ENCODE measurements at regions not wholly inside any gene's neighbourhood (a gene's known extent, or its start where the extent isn't known, plus 50 kb on each side); places are given as distances from the start of the nearest gene placed in this dataset.

- DNase-seq = no peak
Measured at GRCh38 chr3:66692766-66693150, 191.9 kb upstream of the LRIG1 start.

DNA sequence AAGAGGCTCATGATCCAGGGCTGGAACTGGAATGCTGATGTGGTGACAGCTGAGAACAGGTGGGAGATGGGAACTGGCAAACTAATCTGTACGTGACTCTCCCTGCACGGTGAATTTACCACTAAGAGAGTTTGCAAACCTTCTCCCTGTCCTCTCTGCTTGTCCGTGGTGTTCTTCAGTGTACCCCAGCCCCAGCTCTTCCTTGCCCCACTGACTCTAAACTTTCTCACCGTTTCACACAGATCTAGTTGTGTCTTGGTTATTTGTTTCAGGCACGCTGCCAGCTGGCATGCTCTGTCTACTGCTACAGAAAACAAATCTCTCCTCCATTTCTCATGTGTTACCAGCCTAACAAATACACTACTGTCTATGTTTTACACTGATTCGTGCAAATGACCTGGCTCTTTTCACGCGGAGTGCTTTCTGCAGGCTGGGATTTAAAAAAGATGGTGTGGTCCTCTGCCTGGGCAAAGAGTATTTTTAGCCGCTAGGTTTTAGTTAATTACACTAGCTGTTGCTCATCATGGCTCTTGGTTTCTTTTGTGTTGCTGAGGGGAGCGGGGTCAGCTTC, 192.7 kb upstream of the LRIG1 start:
- no peak for DNase-seq

DNA sequence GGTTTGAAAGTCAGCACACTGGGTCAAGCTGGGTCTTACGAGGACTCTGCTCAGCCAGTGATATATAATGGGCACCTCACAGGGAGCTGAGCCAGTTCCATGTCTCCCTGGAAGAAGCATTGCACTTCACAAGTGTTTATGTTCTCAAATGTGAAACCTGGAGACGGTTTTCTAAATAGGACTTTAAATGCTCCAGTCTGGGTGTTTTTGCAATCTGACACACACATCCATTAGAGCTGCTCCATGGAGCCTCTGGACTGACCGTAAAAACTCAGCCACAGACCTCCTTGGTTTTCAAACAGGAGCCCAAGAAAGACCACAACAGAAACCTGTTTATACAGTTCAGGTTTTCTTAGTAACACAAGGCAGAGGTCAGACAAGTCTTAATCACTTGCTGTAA, 201.3 kb upstream of the LRIG1 start:
- no peak for DNase-seq

DNA sequence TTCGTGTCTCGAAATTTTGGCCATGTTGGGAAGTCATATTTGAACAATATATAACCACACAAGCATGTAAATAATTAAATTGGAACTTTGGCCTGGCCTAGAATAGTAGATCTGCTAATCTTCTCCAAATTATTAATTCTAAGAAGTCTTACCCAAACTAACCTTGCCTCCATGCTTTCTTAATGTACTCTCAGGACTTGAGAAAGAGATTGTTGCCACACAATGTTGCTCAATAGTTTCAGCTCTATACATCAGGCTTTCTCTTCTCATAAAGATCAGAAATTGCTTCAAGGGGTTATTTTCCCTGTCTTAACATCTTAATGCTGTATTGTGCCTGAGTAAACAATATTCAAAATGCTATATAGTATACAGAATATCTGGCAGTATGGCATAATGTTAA, 202.7 kb upstream of the LRIG1 start:
- DNase-seq = no peak

DNA sequence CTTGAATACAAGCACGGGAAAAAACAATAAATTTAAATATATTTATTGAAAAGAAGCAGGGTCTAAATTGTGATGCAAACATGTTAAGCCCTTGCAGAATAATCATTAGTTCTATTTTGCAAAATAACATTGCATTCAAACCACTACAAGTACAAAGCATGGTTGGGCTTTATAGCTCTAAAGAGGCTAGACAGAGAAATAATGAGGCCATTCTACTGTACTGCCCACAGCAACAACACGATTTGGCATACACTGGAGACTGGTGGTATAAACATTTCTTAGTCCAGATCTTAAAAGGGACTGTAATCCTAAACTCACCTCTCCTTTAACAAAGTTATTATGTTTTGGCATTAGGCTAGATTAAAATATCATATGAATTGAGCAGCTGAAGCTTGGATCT, 204.3 kb upstream of the LRIG1 start:
- no peak for DNase-seq

DNA sequence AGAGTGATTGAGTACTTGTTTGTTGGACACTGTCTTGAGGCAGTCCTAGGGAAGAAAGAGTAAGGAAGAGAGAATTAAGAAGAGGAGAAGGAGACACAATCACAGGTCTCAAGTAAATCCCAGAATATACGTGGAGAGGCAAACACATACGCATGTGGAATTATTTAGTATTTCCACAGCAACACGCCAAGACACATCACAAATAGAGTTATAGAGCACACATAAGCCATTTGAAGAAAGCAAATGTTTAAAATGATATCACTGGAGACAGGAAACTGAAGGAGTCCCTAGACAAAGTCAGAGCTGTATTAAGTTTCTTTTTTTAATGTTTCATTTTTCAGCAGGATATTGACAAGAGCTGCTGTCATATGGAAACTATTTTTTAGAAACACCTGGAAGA, 206.1 kb upstream of the LRIG1 start:
- no peak for DNase-seq

- no peak for DNase-seq
Measured at GRCh38 chr3:66709532-66709931, 208.7 kb upstream of the LRIG1 start.

DNA sequence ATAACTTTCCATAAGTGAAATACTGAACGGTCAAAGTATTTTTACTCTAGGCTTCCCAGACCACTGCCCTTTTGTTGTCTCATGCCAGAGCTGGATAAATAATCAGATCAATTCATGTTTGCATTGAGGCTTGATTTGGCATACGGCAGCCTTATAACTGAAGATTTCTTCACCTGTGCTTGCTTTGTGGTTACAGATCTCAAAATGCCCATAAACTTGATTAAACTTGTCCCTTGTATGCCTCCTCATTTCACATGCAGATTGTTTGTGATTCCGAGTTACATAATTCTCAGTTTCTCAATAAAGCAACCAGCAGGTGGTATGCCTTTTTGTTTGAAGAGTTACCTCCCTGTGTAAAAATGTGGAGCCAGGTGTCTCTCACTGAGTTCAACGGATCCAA, 211.4 kb upstream of the LRIG1 start:
- no peak for DNase-seq

DNA sequence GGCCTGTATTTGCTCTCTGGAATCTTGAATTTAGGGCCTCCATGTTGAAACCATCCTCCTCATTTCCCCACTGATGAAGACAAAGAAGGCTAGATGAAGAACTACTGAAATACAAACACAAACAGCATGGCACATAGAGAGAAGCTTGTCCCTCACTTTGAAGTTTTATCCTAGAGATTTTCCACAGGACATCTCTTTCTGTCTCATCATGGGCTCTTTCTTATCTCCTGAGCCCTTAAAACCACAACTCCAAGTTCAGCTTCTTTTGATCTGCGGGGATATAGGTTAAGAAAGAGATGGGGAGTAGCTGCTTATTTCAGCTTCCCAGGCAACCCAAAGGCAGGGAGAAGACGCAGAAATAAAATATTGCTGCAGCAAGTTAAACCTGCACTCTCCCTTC, 213.1 kb upstream of the LRIG1 start:
- DNase-seq = no peak

DNA sequence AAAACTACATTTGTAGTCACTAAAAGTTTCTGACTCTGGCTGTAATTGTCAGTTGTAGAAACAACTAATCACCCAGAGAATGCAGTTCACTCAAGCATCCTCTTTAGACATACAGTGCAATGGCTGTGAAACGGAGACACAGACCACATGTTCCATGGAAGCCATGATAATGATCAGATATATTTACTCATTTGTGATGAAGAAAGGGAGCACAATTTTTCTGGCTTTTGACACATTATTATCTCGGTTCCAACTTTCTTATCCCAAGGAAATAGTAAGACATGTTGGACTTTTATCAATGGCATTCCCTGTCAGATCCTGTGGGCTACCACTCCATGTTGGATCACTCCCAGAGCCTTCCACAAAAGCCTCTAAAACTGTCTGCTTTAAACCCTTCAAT, 215.0 kb upstream of the LRIG1 start:
- DNase-seq = no peak

DNA sequence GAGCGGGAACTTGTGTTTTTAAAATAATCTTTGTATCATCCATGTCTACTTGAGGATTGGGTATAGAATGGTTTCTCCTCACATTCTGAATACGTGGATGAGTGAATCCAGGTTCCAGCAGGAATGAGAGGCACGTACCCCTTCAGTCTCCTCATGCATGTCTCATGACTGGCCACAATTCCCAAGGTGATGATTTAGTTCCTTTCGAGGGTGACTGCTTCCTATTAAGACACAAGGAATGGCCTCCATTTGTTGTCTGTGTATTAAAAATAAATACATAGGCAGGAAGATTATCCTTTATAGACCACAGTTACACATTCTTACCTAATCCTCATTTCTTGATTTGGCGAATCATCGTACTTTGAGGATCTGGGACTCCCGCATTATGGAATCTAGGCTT, 217.0 kb upstream of the LRIG1 start:
- DNase-seq = no peak

GRCh38 chr3:66719796-66720356, 219.1 kb upstream of the LRIG1 start:
- DNase-seq = no peak

GRCh38 chr3:66720508-66720907, 219.7 kb upstream of the LRIG1 start:
- DNase-seq = no peak

- DNase-seq = no peak
Measured at GRCh38 chr3:66722675-66723074, 221.9 kb upstream of the LRIG1 start.

GRCh38 chr3:66723231-66723630, 222.4 kb upstream of the LRIG1 start:
- no peak for DNase-seq

DNA sequence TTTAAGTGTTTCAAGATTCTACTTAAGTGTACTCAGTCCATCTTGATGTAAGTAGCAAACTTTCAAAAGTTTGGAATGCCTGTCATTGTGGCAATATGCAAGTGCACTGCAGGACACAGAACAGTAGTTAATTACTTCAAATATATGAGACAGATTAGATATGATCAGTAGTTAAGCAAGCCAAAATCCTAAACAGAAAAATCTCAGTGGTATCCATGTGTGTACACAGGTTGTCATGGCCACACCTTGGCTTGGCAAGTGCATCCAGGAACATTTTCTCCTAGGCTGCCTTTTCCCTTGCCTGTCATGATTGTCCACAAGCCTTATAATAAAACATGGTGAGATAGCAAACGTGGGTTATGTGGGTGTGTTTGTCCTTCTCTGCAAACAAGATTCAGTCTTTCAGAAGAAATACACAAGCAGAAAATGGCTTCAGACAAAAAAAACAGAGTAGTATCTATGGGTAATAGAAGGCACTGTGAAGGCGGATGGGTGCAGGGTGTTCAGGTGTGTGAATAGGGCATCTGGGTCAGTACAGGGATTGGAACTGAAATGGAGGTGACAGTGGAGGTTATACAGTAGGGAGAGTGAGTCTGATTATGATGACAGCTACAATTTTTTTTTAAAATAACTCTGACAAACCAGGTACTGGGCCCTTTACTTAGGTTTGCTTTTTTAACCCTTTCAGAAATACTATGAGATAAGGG, 229.0 kb upstream of the LRIG1 start:
- no peak for DNase-seq

- DNase-seq = no peak
Measured at GRCh38 chr3:66738625-66739365, 238.0 kb upstream of the LRIG1 start.

DNA sequence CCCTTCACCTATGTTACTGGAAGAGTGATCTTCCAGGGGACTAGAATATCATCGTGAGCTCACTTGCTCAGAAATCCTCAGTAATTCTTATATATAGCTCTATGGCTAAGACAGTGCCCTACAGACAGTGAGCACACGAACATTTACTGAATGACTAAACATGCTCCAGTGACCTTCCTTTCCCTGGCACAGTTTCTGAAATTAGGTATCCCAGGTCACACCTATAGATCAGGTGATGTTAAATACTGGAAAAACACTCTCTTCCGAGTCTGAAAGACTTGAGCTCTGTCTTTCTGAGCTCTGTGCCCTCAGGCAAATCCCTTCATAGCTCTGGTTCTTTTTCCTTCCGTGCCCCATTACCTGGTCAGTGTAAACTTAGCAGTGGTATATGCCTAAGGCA, 239.4 kb upstream of the LRIG1 start:
- DNase-seq = no peak

- DNase-seq = no peak
Measured at GRCh38 chr3:66744521-66744920, 243.7 kb upstream of the LRIG1 start.

- DNase-seq = no peak
Measured at GRCh38 chr3:66744986-66745385, 244.2 kb upstream of the LRIG1 start.

GRCh38 chr3:66747261-66747660, 246.4 kb upstream of the LRIG1 start:
- DNase-seq = no peak

DNA sequence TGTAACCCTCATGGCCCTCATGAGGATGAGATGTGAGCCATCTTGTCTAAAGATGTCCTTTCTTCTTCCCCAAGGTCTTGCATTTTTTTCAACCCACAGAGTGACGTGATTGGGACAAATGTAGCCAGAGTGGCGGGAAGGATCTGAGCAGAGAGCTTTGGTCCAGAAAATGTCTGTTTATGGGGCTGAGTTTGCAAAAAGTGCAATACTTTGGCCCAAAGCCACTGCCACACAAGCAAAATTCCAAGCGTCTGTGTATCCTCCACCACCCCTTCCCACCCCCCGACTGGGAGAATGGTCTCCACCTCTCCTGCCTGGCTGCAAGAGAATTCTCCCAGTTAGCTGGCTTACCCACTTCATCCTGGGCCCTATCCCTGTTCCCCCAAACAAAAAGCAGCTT, 246.9 kb upstream of the LRIG1 start:
- no peak for DNase-seq

GRCh38 chr3:66748175-66748876, 247.5 kb upstream of the LRIG1 start:
- DNase-seq = no peak

DNA sequence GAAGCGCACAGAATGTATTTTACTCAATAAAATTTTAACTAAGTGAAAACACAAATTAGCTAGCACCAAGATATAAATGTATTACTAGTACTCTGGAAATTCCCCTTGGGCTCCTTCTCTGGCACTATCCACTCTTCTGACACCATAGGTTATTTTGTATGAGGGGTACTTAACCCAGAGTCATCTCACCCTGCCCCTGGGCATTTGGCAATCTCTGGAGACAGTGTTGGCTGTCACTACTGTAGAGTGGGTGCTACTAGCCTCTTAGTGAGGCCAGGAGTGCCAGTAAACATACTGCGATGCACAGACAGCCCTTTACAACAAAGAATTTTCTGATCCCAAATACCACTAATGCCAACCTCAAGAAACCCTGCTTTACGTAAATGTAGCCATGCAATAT, 246.3 kb upstream of the KBTBD8 start:
- no peak for DNase-seq
